ENCODE measurements at regions not wholly inside any gene's neighbourhood (a gene's known extent, or its start where the extent isn't known, plus 50 kb on each side); places are given as distances from the start of the nearest gene placed in this dataset.

- 97 to 98% methylated on average over 6 of the region's 6 CpGs for WGBS, 2 experiments (ENCODE audit: low coverage in 1 of 2, low lambda C conversion rate in 2 of 2, missing lambda C conversion rate in 2 of 2)
- TF ChIP-seq EZH2phosphoT487 (IDR thresholded peaks at IDR 0.05; ENCODE audit: insufficient read depth, low read depth): no peak
- TF ChIP-seq EZH2 (IDR thresholded peaks at IDR 0.05; ENCODE audit: insufficient read depth, poor library complexity, severe bottlenecking): no peak
- in situ Hi-C loops (cut with MboI): no loop called here
- Histone ChIP-seq H3F3A (ENCODE audit: insufficient read depth) (peaks cover 20% of the 10 kb centered on the region), H3K9me2 (ENCODE audit: insufficient read depth) (no peaks in the 10 kb centered on the region), H3K4me2 (ENCODE audit: unreplicated experiment) (no peak overlapping the region), H3K36me3 (ENCODE audit: low read depth) (no peaks in the 10 kb centered on the region), H4K20me1 (ENCODE audit: insufficient read depth) (no peaks in the 10 kb centered on the region), H3K79me2 (ENCODE audit: insufficient read depth) (no peaks in the 10 kb centered on the region), H3K27ac (no peak overlapping the region), H3K9ac (no peak overlapping the region), H3K9me3 (ENCODE audit: low read depth) (no peaks in the 10 kb centered on the region), H3K4me1 (ENCODE audit: insufficient read depth) (peaks cover 15% of the 10 kb centered on the region), H3K27me3 (replicated peaks; ENCODE audit: insufficient read depth) (no peaks in the 10 kb centered on the region), H3K4me3 (no peak overlapping the region), H2AFZ (no peak overlapping the region)
- peak; percentile 8 for DNase-seq
These were observed 103.1 kb upstream of the APCDD1 start for GRCh38 chr18:10351219-10351818.

GRCh38 chr18:10351858-10352257 is 102.6 kb upstream of the APCDD1 start:
- TF ChIP-seq EZH2phosphoT487 (IDR thresholded peaks at IDR 0.05; ENCODE audit: insufficient read depth, low read depth) (no peak), EZH2 (IDR thresholded peaks at IDR 0.05; ENCODE audit: insufficient read depth, poor library complexity, severe bottlenecking) (no peak)
- H3K9me3 ChIP-seq (ENCODE audit: low read depth): no peaks in the 10 kb centered on the region
- no peaks in the 10 kb centered on the region for H3K9me2 ChIP-seq (ENCODE audit: insufficient read depth)
- WGBS, 2 experiments (ENCODE audit: low coverage in 1 of 2, low lambda C conversion rate in 2 of 2, missing lambda C conversion rate in 2 of 2): 95 to 97% methylated on average over 4 of the region's 4 CpGs
- H3K4me1 ChIP-seq (ENCODE audit: insufficient read depth): peaks cover 15% of the 10 kb centered on the region
- H3K27ac ChIP-seq: no peak overlapping the region
- H3K4me3 ChIP-seq: no peak overlapping the region
- H3F3A ChIP-seq (ENCODE audit: insufficient read depth): peaks cover 20% of the 10 kb centered on the region
- H3K4me2 ChIP-seq (ENCODE audit: unreplicated experiment): no peak overlapping the region
- H3K79me2 ChIP-seq (ENCODE audit: insufficient read depth): no peaks in the 10 kb centered on the region
- H4K20me1 ChIP-seq (ENCODE audit: insufficient read depth): no peaks in the 10 kb centered on the region
- no peak for DNase-seq
- no peaks in the 10 kb centered on the region for H3K36me3 ChIP-seq (ENCODE audit: low read depth)
- H2AFZ ChIP-seq: no peak overlapping the region
- H3K27me3 ChIP-seq (replicated peaks; ENCODE audit: insufficient read depth): no peaks in the 10 kb centered on the region
- no peak overlapping the region for H3K9ac ChIP-seq
- in situ Hi-C loops (cut with MboI): no loop called here

DNA sequence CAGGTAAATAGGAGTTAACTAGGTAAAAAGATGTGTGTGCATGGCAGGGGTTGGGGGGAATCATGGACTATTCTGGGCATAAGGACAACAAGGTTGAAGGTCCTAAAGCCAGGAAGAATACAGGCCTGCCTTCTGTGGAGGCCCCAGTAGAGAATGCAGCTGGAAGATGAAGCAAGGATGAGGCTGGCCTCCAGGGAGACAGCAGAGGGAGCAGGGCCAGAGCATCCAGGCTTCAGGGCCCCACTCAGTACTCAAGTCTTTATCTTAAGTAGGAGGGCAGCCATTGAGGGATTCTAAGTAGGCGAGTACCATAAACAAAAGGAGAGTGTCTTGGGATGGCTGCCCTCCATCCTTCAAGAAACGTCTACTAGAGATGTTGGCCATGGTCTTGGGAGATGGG is 101.8 kb upstream of the APCDD1 start:
- no peak overlapping the region for H3K4me3 ChIP-seq
- H3K27me3 ChIP-seq (replicated peaks; ENCODE audit: insufficient read depth): no peaks in the 10 kb centered on the region
- in situ Hi-C loops (cut with MboI): no loop called here
- 93 to 97% methylated on average over 2 of the region's 2 CpGs for WGBS, 2 experiments (ENCODE audit: low coverage in 1 of 2, low lambda C conversion rate in 2 of 2, missing lambda C conversion rate in 2 of 2)
- H2AFZ ChIP-seq: no peak overlapping the region
- H3K79me2 ChIP-seq (ENCODE audit: insufficient read depth): no peaks in the 10 kb centered on the region
- H4K20me1 ChIP-seq (ENCODE audit: insufficient read depth): no peaks in the 10 kb centered on the region
- H3F3A ChIP-seq (ENCODE audit: insufficient read depth): peaks cover 20% of the 10 kb centered on the region
- H3K4me2 ChIP-seq (ENCODE audit: unreplicated experiment): no peak overlapping the region
- no peak for DNase-seq
- no peaks in the 10 kb centered on the region for H3K9me2 ChIP-seq (ENCODE audit: insufficient read depth)
- H3K36me3 ChIP-seq (ENCODE audit: low read depth): no peaks in the 10 kb centered on the region
- TF ChIP-seq EZH2 (IDR thresholded peaks at IDR 0.05; ENCODE audit: insufficient read depth, poor library complexity, severe bottlenecking) (no peak), EZH2phosphoT487 (IDR thresholded peaks at IDR 0.05; ENCODE audit: insufficient read depth, low read depth) (no peak)
- no peak overlapping the region for H3K27ac ChIP-seq
- H3K9me3 ChIP-seq (ENCODE audit: low read depth): no peaks in the 10 kb centered on the region
- no peak overlapping the region for H3K9ac ChIP-seq
- H3K4me1 ChIP-seq (ENCODE audit: insufficient read depth): peaks cover 15% of the 10 kb centered on the region

- in situ Hi-C loops (cut with MboI): no loop called here
- Histone ChIP-seq H3K9me3 (ENCODE audit: low read depth) (no peaks in the 10 kb centered on the region), H3K36me3 (ENCODE audit: low read depth) (no peaks in the 10 kb centered on the region), H3F3A (ENCODE audit: insufficient read depth) (peaks cover 20% of the 10 kb centered on the region), H2AFZ (no peak overlapping the region), H3K4me2 (ENCODE audit: unreplicated experiment) (peak overlapping the region; percentile 58), H3K9me2 (ENCODE audit: insufficient read depth) (no peaks in the 10 kb centered on the region), H3K9ac (no peak overlapping the region), H3K27ac (no peak overlapping the region), H4K20me1 (ENCODE audit: insufficient read depth) (no peaks in the 10 kb centered on the region), H3K4me1 (ENCODE audit: insufficient read depth) (peaks cover 15% of the 10 kb centered on the region), H3K27me3 (replicated peaks; ENCODE audit: insufficient read depth) (no peaks in the 10 kb centered on the region), H3K79me2 (ENCODE audit: insufficient read depth) (no peaks in the 10 kb centered on the region), H3K4me3 (peak overlapping the region; percentile 17; the same call in 1 of the 2 replicates)
- WGBS, 2 experiments (ENCODE audit: low coverage in 1 of 2, low lambda C conversion rate in 2 of 2, missing lambda C conversion rate in 2 of 2): 19 to 35% methylated on average over 2 of the region's 2 CpGs
- DNase-seq: peak; percentile 82
- TF ChIP-seq EZH2 (IDR thresholded peaks at IDR 0.05; ENCODE audit: insufficient read depth, poor library complexity, severe bottlenecking) (no peak), EZH2phosphoT487 (IDR thresholded peaks at IDR 0.05; ENCODE audit: insufficient read depth, low read depth) (no peak)
These were observed 100.6 kb upstream of the APCDD1 start for GRCh38 chr18:10353791-10354190.

Data from GM23248 (cell line).